Stimulated activated CD4-positive, alpha-beta T cell treated with anti-CD3 and anti-CD28 coated beads, Interleukin-1b, Interleukin-23, amount 100 ng/mL, for 4 hours (primary cell): ENCODE measurements at regions not wholly inside any gene's neighbourhood (a gene's known extent, or its start where the extent isn't known, plus 50 kb on each side); places are given as distances from the start of the nearest gene placed in this dataset.
"Not testable (repeated sequence)": the region's sequence is repeated elsewhere in the genome, so short reads cannot be mapped to it uniquely, and the experiment has no call there.

ENCODE experiments used
- DNase-seq, 2 donors: peaks; one replicate each; pipeline ENCODE4 v3.0.0-alpha.2; 2020; ENCODE audit warnings: low read depth in 2 of 2

- no peak for DNase-seq
These were observed 360.7 kb upstream of the AUTS2 start for GRCh38 chr7:69237541-69237940.

- DNase-seq = no peak
These were observed 355.3 kb upstream of the AUTS2 start for GRCh38 chr7:69243016-69243415.

- no peak for DNase-seq
These were observed 353.6 kb upstream of the AUTS2 start for GRCh38 chr7:69244701-69245100.

DNA sequence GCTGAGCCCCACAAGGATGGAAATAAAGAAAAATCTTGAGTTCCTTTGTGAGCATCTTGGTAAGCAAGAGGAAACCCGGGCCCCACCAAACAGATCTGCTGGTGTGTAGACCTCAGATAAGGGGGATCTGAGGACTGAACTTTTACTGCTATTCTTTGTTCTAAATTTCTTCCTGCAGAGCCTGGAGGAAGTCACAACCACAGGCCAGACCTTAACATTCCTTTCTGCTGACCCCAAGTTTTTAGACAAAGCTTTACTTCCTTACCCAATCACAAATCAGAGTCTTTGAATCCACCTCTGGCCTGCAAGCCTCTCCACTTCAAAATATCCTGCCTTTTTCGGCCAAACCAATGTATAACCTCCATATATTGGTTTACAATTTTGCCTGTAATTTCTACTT, 352.6 kb upstream of the AUTS2 start:
- no peak for DNase-seq

DNA sequence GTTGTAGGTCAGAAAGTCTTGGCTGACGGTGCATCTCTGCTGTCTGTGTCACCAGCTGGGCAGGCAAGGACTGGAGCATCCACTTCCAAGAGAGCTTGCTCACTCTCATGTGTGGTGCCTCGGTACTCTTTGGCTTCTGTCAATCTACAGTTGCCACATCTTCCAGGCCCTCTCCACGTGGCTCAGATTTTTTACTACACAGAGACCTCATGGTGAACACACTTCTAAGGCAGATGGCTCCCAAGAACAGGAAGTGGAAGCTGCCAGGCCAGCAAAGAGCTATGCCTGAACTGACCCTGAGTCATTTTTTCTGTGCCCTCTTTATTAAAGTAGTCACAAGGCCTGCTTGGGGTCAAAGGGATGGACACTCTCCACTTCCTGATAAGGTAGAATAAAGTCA, 351.5 kb upstream of the AUTS2 start:
- no peak for DNase-seq

- not testable (repeated sequence) for DNase-seq
These were observed 349.9 kb upstream of the AUTS2 start for GRCh38 chr7:69248382-69248828.

DNA sequence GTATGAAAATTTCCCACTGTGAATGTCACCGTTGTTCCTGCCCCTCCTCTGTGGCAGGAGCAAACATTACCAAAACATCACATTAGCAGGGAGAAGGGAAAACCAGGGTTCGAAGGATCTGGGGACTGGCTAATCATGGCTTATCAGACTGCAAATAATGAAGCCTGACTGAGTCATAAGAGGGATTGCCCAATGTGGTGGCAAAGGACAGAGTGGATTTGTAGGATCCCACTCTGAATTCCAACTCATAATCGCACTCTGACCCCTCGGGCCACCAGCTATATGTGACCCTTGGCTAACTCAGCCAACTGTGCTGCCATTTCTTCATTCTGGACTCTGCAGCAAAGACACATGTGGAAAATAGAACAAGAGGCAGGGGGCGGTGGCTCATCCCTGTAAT, 347.3 kb upstream of the AUTS2 start:
- DNase-seq = no peak

- DNase-seq = no peak
These were observed 343.6 kb upstream of the AUTS2 start for GRCh38 chr7:69254643-69255042.

DNA sequence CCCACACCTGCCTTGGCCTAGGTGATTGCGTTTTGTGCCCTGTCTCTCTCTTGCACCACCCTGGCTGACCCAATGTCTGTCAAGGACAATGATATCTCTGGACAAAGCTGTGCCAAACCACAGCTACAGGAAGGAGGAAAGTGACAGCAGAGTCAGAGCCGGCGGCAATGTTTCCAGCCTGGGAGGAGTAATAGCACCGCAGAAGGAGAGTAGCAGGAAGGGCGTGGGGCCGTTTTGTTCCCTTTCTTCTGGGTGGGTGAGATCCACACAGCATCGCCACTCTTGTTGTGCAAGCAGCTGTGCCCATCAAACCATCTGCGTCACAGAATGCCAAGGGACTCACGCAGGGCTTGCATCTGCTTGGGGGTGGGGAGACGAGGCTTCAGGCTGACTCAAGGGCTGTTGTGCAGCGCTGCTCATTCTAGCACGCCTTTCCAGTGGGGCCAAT, 341.6 kb upstream of the AUTS2 start:
- no peak for DNase-seq

DNA sequence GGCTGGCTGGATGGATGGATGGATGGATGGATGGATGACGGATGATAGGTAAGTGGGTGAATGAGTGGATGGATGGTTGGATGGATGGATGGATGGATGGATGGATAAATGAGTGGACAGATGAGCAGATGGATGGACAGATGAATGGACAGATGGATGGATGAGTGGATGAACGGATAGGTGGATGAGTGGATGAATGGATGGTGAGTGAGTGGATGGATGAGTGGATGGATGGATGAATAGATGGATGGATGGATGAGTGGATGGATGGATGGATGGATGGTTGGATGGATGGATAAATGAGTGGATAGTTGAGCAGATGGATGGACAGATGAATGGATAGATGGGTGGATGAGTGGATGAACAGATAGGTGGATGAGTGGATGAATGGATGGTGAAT, 340.7 kb upstream of the AUTS2 start:
- no peak for DNase-seq

GRCh38 chr7:69259445-69259844, 338.8 kb upstream of the AUTS2 start:
- no peak for DNase-seq

DNA sequence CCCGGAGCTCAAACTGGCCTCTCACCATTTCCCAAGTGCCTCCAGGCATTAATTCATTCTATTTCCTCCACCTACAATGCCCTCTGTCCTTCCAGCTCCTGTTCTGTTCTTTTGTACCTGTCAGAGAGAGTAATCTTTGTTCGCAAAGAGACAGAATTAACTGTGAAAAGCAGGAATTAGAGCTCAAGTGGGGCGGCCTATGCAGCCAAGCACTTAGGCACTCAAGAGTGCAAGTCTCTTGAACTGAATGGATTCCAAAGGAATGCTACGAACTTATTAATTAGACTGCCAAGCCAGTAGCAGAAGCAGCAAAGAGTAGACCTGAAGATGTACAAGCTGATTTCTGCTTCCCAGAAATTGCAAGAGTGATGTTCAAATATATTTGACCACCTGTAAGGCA, 338.3 kb upstream of the AUTS2 start:
- DNase-seq = no peak

DNA sequence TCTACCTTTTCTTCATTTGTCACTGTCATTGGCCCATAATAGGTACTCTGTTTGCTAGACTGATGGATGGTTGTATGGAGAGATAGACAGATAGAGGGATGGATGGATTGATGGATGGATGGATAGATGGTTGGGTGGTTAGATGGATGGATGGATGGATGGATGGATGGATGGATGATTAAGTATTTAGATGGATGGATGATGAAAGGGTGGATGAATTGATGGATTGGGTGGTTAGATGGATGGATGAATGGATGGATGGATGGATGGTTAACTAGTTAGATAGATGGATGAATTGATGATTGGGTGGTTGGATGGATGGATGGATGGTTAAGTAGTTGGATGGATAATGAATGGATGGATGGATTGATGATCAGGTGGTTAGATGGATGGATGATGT, 334.7 kb upstream of the AUTS2 start:
- no peak for DNase-seq

- DNase-seq = no peak
These were observed 328.5 kb upstream of the AUTS2 start for GRCh38 chr7:69269806-69270205.

DNA sequence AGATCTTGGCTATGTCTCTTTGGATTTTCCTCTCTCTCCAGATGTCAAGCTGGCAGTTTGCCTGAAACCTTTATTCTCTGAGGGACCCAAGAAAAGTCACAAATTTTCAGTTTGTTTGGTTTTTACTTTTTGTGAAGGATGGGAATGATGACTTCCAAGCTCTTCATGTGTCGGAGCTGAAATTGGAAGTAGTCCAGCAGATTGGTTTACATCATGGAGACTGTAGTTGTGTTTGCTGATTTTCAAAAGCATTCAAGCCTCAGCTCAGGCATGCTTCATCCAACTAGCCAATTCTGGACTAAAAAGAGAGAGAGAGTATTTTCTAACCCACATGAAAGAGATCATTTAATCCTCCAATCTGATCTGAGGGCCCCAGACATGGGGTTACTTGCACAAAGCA, 326.2 kb upstream of the AUTS2 start:
- DNase-seq = no peak

DNA sequence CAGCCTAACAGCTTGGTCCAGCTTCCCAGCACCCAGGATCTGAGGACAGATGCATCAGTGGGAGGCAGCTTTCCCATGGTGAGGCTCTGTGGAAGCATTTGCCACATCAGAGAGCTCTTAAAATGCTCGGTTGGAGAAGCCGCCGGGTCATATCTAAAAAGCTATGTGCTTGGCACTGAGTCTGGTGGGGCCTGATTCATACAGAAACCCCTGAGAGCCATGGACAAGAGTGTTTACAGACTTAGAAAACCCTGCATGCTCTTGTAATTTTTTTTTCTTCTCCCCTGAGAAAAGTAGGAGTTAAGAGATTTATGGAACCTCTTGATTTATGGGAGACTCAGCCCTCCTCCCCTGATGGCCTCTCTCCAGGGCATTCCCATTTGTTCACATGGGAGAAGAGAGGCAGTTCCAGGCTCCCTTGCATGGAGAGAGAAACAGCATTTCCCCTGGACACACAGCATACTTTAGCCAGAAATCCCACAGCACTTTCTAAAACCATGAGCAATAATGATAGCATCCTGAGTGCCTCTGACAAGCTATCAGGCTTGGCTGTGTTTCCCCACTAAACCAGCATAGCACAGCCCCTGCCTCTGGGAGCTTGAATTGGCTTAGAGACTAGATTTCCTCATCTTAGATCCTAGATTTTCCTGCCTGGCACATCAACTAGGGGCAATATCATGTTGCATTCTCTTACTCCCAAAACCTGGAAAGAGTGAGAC, 322.1 kb upstream of the AUTS2 start:
- DNase-seq = no peak

GRCh38 chr7:69277366-69277765, 320.9 kb upstream of the AUTS2 start:
- no peak for DNase-seq

- DNase-seq = no peak
These were observed 315.3 kb upstream of the AUTS2 start for GRCh38 chr7:69282946-69283345.

DNA sequence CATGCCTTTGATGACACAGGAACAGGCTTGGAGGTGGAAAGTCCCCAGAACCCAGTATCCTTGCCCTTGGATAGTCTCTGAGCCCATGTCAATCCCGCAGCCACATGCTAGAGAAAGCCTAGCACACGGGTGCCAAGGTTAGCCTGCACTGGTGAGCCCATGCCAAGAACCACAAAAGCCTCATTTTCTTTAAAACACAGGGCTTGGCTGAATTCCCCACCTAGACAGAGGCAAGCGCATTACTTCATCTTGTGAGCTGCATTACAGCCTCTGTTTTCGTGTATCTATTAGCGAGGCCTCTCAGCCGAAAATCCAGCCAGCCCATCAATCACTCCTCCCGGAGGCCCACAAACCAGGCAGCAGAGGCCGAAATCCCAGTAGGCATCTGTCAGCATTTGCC, 314.9 kb upstream of the AUTS2 start:
- no peak for DNase-seq

- no peak for DNase-seq
These were observed 312.4 kb upstream of the AUTS2 start for GRCh38 chr7:69285854-69286253.

DNA sequence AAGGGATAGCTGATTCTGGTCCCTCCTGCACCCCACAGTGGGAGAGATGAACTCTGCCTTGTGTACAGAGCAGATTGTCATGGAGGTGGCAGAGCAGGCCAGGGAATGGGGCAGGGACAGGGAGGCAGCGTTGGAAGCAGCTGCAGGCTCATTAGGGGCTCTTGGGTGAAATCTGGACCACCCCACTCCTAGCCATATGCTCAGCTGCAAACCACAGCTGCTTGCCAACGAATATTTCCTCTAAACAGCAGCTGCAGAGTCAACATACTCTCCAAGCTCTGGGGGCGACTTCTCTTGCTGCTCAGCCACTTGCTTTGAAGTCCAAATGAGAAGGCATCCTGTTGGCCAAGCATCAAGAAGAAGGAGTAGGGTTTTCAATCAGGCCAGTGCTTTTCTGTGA, 302.3 kb upstream of the AUTS2 start:
- DNase-seq = no peak

DNA sequence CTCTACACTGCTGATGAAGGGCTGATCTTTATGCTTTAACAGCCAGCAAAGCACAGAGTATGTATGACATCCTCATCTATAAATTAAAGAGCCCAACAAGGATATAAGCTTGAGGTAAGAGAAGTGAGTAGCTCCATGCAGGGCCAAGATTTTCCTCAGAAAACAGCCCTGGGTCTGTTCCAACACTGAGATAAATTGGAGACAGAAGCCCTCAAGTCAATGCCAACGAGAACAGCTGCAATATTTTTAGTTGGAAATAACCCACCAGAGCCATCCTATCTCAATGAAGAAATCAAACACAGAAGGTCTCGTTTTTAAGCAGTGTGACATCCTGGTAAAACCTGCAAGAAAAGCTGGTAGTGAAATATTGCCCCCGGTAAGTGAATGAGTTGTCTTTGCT, 297.0 kb upstream of the AUTS2 start:
- no peak for DNase-seq

DNA sequence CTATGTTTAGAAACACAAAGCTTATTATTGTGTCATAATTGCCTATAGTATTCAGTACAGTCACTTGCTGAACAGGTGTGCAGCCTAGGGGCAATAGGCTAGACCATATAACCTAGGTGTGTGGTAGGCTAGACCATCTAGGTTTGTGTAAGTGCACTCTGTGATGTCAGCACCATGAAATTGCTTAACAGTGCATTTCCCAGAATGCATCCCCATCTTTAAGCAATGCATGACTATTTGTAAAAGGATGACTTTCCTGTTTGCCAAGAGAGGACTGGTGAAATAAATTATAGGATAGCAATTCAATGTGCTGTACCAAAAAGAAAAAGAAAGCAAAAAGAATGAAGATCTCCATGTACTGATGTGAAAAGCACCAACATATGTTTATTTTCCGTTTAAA, 288.7 kb upstream of the AUTS2 start:
- no peak for DNase-seq

GRCh38 chr7:69311489-69311888, 286.8 kb upstream of the AUTS2 start:
- DNase-seq = no peak
